ENCODE measurements at regions not wholly inside any gene's neighbourhood (a gene's known extent, or its start where the extent isn't known, plus 50 kb on each side); places are given as distances from the start of the nearest gene placed in this dataset.
A peak's percentile ranks its signal among the peaks of the same experiment; 100 is the strongest.
"Not testable (repeated sequence)": the region's sequence is repeated elsewhere in the genome, so short reads cannot be mapped to it uniquely, and the experiment has no call there.

GRCh38 chr13:20320885-20321284 is 88.8 kb upstream of the GJB6 start:
- Histone ChIP-seq H3K27ac (ENCODE audit: low read depth, low read length) (no peak overlapping the region), H3K4me3 (ENCODE audit: low read depth, low read length) (no peak overlapping the region), H3K36me3 (ENCODE audit: control insufficient read depth, insufficient read depth, low read length) (no peaks in the 10 kb centered on the region), H3K27me3 (ENCODE audit: control insufficient read depth, insufficient read depth, low read length) (no peaks in the 10 kb centered on the region), H3K9me3 (ENCODE audit: control insufficient read depth, insufficient read depth, low read length) (peaks cover 5% of the 10 kb centered on the region), H3K4me1 (ENCODE audit: control insufficient read depth, insufficient read depth, low read length) (no peaks in the 10 kb centered on the region)
- 92% methylated on average over 3 of the region's 8 CpGs for WGBS (ENCODE audit: insufficient coverage)
- DNase-seq (ENCODE audit: low read depth in 4 of 6, low spot score in 6 of 6), result no peak

GRCh38 chr13:20313896-20314295 is 81.8 kb upstream of the GJB6 start:
- 100% methylated on average over 3 of the region's 5 CpGs for WGBS (ENCODE audit: insufficient coverage)
- H3K4me1 ChIP-seq (ENCODE audit: control insufficient read depth, insufficient read depth, low read length), result no peaks in the 10 kb centered on the region
- no peak overlapping the region for H3K27ac ChIP-seq (ENCODE audit: low read depth, low read length)
- H3K27me3 ChIP-seq (ENCODE audit: control insufficient read depth, insufficient read depth, low read length), result no peaks in the 10 kb centered on the region
- DNase-seq (ENCODE audit: low read depth in 4 of 6, low spot score in 6 of 6), result no peak
- no peak overlapping the region for H3K4me3 ChIP-seq (ENCODE audit: low read depth, low read length)
- no peaks in the 10 kb centered on the region for H3K36me3 ChIP-seq (ENCODE audit: control insufficient read depth, insufficient read depth, low read length)
- H3K9me3 ChIP-seq (ENCODE audit: control insufficient read depth, insufficient read depth, low read length), result no peaks in the 10 kb centered on the region

DNA sequence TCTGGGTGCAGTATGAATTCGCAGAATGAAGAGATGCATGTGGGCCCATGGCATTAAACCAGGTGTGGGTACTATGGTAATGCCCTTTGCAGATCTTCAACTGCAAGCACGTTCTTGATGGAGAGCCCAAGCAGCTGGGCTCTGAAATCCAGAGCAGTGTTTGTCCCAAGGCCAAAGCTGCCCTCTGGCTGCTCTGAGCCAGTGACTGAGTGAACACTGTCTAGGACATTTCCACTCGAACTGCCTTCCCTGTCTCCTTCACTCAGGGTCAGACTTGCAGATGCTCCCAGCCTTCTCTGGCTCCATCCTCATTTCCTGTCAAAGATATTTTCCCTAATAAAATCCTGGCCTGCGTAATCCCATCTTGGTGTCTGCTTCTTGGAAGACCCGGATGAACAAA is 80.2 kb upstream of the GJB6 start:
- no peak overlapping the region for H3K4me3 ChIP-seq (ENCODE audit: low read depth, low read length)
- no peaks in the 10 kb centered on the region for H3K4me1 ChIP-seq (ENCODE audit: control insufficient read depth, insufficient read depth, low read length)
- no peak overlapping the region for H3K27ac ChIP-seq (ENCODE audit: low read depth, low read length)
- 87% methylated on average over 5 of the region's 5 CpGs for WGBS (ENCODE audit: insufficient coverage)
- H3K27me3 ChIP-seq (ENCODE audit: control insufficient read depth, insufficient read depth, low read length), result no peaks in the 10 kb centered on the region
- no peak for DNase-seq (ENCODE audit: low read depth in 4 of 6, low spot score in 6 of 6)
- H3K36me3 ChIP-seq (ENCODE audit: control insufficient read depth, insufficient read depth, low read length), result no peaks in the 10 kb centered on the region
- H3K9me3 ChIP-seq (ENCODE audit: control insufficient read depth, insufficient read depth, low read length), result no peaks in the 10 kb centered on the region

DNA sequence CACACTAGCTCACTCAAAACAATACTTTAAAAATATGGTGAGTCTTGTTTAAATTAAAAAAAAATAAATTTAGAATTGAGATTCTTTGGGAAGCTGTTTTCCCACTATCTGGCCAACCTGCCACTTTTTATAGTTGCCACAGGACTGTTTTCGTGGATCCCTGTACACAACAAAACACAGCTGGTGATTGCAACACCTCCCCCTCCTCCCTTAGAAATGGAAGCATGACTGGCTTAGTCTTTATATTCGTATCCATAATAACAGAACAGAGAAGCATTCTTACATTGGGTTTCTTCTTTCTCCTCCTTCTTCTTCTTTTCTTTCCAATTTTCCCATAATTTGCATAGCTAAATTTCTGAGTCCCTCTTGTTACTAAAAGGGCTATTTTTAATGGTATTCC is 79.5 kb upstream of the GJB6 start:
- H3K4me1 ChIP-seq (ENCODE audit: control insufficient read depth, insufficient read depth, low read length), result no peaks in the 10 kb centered on the region
- H3K4me3 ChIP-seq (ENCODE audit: low read depth, low read length), result no peak overlapping the region
- H3K27me3 ChIP-seq (ENCODE audit: control insufficient read depth, insufficient read depth, low read length), result no peaks in the 10 kb centered on the region
- H3K9me3 ChIP-seq (ENCODE audit: control insufficient read depth, insufficient read depth, low read length), result no peaks in the 10 kb centered on the region
- H3K36me3 ChIP-seq (ENCODE audit: control insufficient read depth, insufficient read depth, low read length), result no peaks in the 10 kb centered on the region
- H3K27ac ChIP-seq (ENCODE audit: low read depth, low read length), result no peak overlapping the region
- 100% methylated on average over 1 of the region's 2 CpGs for WGBS (ENCODE audit: insufficient coverage)
- DNase-seq (ENCODE audit: low read depth in 4 of 6, low spot score in 6 of 6), result no peak

- H3K27ac ChIP-seq (ENCODE audit: low read depth, low read length), result no peak overlapping the region
- H3K27me3 ChIP-seq (ENCODE audit: control insufficient read depth, insufficient read depth, low read length), result no peaks in the 10 kb centered on the region
- no peaks in the 10 kb centered on the region for H3K4me1 ChIP-seq (ENCODE audit: control insufficient read depth, insufficient read depth, low read length)
- H3K4me3 ChIP-seq (ENCODE audit: low read depth, low read length), result no peak overlapping the region
- DNase-seq (ENCODE audit: low read depth in 4 of 6, low spot score in 6 of 6), result no peak
- WGBS (ENCODE audit: insufficient coverage), result no CpG with 5 or more reads among the region's 2 CpGs
- no peaks in the 10 kb centered on the region for H3K9me3 ChIP-seq (ENCODE audit: control insufficient read depth, insufficient read depth, low read length)
- H3K36me3 ChIP-seq (ENCODE audit: control insufficient read depth, insufficient read depth, low read length), result no peaks in the 10 kb centered on the region
Observed at GRCh38 chr13:20311022-20311421, 78.9 kb upstream of the GJB6 start.

DNA sequence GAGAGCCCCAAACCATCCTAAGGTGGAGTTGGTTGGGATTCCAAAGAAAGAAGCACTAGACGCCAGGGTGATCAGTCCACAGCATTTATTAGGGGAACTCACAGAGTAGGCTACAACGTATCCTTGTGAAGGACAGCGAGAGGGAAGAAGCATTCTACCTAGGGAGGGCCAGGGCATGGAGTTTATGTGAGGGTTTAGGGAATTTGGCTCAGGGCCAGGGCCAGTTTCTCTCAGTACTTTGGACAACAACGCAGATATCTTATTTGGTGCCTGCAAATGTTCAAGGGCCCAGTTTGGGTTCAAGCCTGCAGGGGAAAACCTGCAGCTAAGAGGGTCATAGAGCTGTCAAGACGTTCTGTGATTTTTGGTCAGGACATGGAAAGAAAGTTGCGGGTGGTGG is 73.9 kb upstream of the GJB6 start:
- Histone ChIP-seq H3K27ac (ENCODE audit: low read depth, low read length) (no peak overlapping the region), H3K4me3 (ENCODE audit: low read depth, low read length) (no peak overlapping the region), H3K9me3 (ENCODE audit: control insufficient read depth, insufficient read depth, low read length) (no peaks in the 10 kb centered on the region), H3K4me1 (ENCODE audit: control insufficient read depth, insufficient read depth, low read length) (peaks cover 12% of the 10 kb centered on the region), H3K36me3 (ENCODE audit: control insufficient read depth, insufficient read depth, low read length) (no peaks in the 10 kb centered on the region), H3K27me3 (ENCODE audit: control insufficient read depth, insufficient read depth, low read length) (peaks cover 4% of the 10 kb centered on the region)
- 98% methylated on average over 4 of the region's 6 CpGs for WGBS (ENCODE audit: insufficient coverage)
- no peak for DNase-seq (ENCODE audit: low read depth in 4 of 6, low spot score in 6 of 6)

DNA sequence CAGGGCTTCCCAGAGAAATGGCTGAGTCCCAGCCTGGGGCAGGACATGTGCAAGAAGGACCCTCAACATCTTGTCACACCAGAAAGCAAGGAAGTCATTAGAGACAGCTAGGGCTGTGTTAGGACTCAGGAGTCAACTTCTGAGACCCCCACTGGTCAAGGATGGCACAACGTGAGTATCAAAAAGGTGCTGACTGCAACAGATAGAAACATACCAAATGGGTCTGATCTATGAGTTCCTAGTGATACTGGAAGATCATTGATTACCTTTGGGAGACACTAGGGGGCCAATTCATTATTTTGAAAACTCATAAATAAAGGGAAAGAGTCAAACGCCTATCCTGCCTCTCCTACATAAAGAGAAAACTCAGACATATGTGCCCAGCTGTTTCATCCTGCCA is 73.5 kb upstream of the GJB6 start:
- Histone ChIP-seq H3K4me1 (ENCODE audit: control insufficient read depth, insufficient read depth, low read length) (peaks cover 13% of the 10 kb centered on the region), H3K9me3 (ENCODE audit: control insufficient read depth, insufficient read depth, low read length) (no peaks in the 10 kb centered on the region), H3K4me3 (ENCODE audit: low read depth, low read length) (no peak overlapping the region), H3K27ac (ENCODE audit: low read depth, low read length) (no peak overlapping the region), H3K27me3 (ENCODE audit: control insufficient read depth, insufficient read depth, low read length) (peaks cover 4% of the 10 kb centered on the region), H3K36me3 (ENCODE audit: control insufficient read depth, insufficient read depth, low read length) (no peaks in the 10 kb centered on the region)
- no peak for DNase-seq (ENCODE audit: low read depth in 4 of 6, low spot score in 6 of 6)
- 17% methylated on average over 1 of the region's 2 CpGs for WGBS (ENCODE audit: insufficient coverage)

GRCh38 chr13:20304061-20304460 is 71.9 kb upstream of the GJB6 start:
- H3K4me3 ChIP-seq (ENCODE audit: low read depth, low read length); DNase-seq (ENCODE audit: low read depth in 4 of 6, low spot score in 6 of 6); H3K9me3 ChIP-seq (ENCODE audit: control insufficient read depth, insufficient read depth, low read length); H3K27ac ChIP-seq (ENCODE audit: low read depth, low read length); H3K36me3 ChIP-seq (ENCODE audit: control insufficient read depth, insufficient read depth, low read length); H3K27me3 ChIP-seq (ENCODE audit: control insufficient read depth, insufficient read depth, low read length): not testable (repeated sequence)
- WGBS (ENCODE audit: insufficient coverage), result 100% methylated on average over 2 of the region's 4 CpGs
- H3K4me1 ChIP-seq (ENCODE audit: control insufficient read depth, insufficient read depth, low read length), result peaks cover 13% of the 10 kb centered on the region

DNA sequence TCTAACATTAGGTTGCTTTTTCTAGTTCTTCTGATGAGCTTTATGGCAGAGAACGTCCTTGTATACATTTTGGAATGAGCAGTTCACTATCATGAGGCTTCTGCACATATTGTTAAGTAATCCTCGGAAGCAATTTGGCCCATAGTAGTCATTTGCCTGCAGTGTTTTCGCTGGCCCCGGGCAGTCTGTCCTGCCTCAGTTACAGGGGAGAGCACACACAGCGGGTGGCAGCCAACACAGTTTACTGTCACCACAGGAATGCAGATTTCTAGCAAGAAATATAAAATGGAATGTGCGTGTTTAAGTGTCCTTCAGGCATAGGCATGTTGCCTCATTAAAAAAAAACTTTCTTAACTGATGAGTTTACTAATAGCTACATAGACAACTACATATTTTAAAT is 71.5 kb upstream of the GJB6 start:
- no peak for DNase-seq (ENCODE audit: low read depth in 4 of 6, low spot score in 6 of 6)
- Histone ChIP-seq H3K9me3 (ENCODE audit: control insufficient read depth, insufficient read depth, low read length) (no peaks in the 10 kb centered on the region), H3K27me3 (ENCODE audit: control insufficient read depth, insufficient read depth, low read length) (peaks cover 4% of the 10 kb centered on the region), H3K36me3 (ENCODE audit: control insufficient read depth, insufficient read depth, low read length) (no peaks in the 10 kb centered on the region), H3K4me3 (ENCODE audit: low read depth, low read length) (no peak overlapping the region), H3K27ac (ENCODE audit: low read depth, low read length) (no peak overlapping the region), H3K4me1 (ENCODE audit: control insufficient read depth, insufficient read depth, low read length) (peaks cover 13% of the 10 kb centered on the region)
- 96% methylated on average over 3 of the region's 6 CpGs for WGBS (ENCODE audit: insufficient coverage)

GRCh38 chr13:20301403-20302071 is 69.4 kb upstream of the GJB6 start:
- Histone ChIP-seq H3K27me3 (ENCODE audit: control insufficient read depth, insufficient read depth, low read length) (peaks cover 4% of the 10 kb centered on the region), H3K4me3 (ENCODE audit: low read depth, low read length) (peak overlapping the region; percentile 29), H3K4me1 (ENCODE audit: control insufficient read depth, insufficient read depth, low read length) (peaks cover 13% of the 10 kb centered on the region), H3K36me3 (ENCODE audit: control insufficient read depth, insufficient read depth, low read length) (no peaks in the 10 kb centered on the region), H3K9me3 (ENCODE audit: control insufficient read depth, insufficient read depth, low read length) (no peaks in the 10 kb centered on the region), H3K27ac (ENCODE audit: low read depth, low read length) (peak overlapping the region; percentile 62)
- WGBS (ENCODE audit: insufficient coverage), result 15% methylated on average over 56 of the region's 56 CpGs
- peak in 5 of 6 donors; percentile 7 to 67 (median 17) for DNase-seq (ENCODE audit: low read depth in 4 of 6, low spot score in 6 of 6)
